ENCODE measurements at regions not wholly inside any gene's neighbourhood (a gene's known extent, or its start where the extent isn't known, plus 50 kb on each side); places are given as distances from the start of the nearest gene placed in this dataset.

DNA sequence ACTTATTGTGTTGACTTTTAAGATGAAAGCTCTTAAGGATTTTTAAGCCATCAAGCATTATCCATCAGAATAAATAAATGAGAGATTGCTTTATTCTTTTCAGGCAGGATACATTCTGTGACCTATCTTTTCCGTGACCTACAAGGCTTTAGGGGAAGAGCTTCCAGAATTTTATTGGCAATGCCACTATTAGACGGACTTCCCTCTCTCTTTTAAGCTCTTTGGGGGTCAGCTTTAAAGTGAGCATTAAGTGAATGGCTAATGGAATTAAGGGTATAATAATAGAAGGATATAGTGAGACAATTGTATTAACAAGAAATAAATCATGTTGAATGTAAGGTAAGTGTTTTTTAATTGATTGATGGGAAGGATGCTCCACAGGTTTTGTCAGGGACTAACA is 273.7 kb downstream of the GPAT3 start:
- intact Hi-C loops (cut with DNase I): no loop called here
- no peak overlapping the region for H3K27ac ChIP-seq (ENCODE audit: low read depth in 2 of 2, low read length in 2 of 2)
- H3K9ac ChIP-seq (ENCODE audit: low read length in 3 of 3): no peak overlapping the region
- no peaks in the 10 kb centered on the region for H3K9me3 ChIP-seq (ENCODE audit: control insufficient read depth in 2 of 3, insufficient read depth in 1 of 3, low read length in 3 of 3)
- H3K36me3 ChIP-seq (ENCODE audit: control insufficient read depth in 2 of 3, insufficient read depth in 3 of 3, low read length in 3 of 3): no peaks in the 10 kb centered on the region
- no peak for DNase-seq
- no peak overlapping the region for H3K4me3 ChIP-seq (ENCODE audit: low read length in 3 of 3)
- TF ChIP-seq, protein P1, sequence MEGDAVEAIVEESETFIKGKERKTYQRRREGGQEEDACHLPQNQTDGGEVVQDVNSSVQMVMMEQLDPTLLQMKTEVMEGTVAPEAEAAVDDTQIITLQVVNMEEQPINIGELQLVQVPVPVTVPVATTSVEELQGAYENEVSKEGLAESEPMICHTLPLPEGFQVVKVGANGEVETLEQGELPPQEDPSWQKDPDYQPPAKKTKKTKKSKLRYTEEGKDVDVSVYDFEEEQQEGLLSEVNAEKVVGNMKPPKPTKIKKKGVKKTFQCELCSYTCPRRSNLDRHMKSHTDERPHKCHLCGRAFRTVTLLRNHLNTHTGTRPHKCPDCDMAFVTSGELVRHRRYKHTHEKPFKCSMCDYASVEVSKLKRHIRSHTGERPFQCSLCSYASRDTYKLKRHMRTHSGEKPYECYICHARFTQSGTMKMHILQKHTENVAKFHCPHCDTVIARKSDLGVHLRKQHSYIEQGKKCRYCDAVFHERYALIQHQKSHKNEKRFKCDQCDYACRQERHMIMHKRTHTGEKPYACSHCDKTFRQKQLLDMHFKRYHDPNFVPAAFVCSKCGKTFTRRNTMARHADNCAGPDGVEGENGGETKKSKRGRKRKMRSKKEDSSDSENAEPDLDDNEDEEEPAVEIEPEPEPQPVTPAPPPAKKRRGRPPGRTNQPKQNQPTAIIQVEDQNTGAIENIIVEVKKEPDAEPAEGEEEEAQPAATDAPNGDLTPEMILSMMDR (IDR thresholded peaks at IDR 0.05; ENCODE audit: borderline replicate concordance, extremely low read depth, insufficient read depth): no peak
- no peak for FAIRE-seq
- no peaks in the 10 kb centered on the region for H3K4me1 ChIP-seq (ENCODE audit: control insufficient read depth in 2 of 3, insufficient read depth in 2 of 3, low read depth in 1 of 3, low read length in 3 of 3)
- no peaks in the 10 kb centered on the region for H3K27me3 ChIP-seq (ENCODE audit: control insufficient read depth, insufficient read depth, low read length)

DNA sequence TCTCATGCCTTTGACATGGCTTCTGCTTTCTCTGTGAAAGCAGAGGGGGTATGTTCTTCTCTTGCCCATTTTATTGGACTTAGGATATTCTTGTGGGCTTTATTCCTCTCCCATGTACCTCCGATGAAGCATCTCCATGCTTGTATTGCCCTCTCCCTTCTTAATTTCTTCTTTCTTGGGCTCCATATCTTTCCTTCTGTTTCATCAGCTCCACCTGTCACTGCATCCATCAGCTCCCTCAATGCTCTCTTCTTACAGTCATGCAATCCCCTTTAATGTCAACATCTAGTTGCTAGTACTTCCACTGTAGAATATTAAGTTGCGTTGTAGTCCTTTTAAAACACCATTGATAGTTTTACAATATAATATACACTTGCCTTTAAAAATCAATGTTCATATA is 257.6 kb downstream of the GPAT3 start:
- FAIRE-seq: no peak
- TF ChIP-seq, protein P1 (IDR thresholded peaks at IDR 0.05; ENCODE audit: borderline replicate concordance, extremely low read depth, insufficient read depth): no peak
- H3K36me3 ChIP-seq (ENCODE audit: control insufficient read depth in 2 of 3, insufficient read depth in 3 of 3, low read length in 3 of 3): no peaks in the 10 kb centered on the region
- H3K9me3 ChIP-seq (ENCODE audit: control insufficient read depth in 2 of 3, insufficient read depth in 1 of 3, low read length in 3 of 3): no peaks in the 10 kb centered on the region
- no peak overlapping the region for H3K4me3 ChIP-seq (ENCODE audit: low read length in 3 of 3)
- no peak overlapping the region for H3K27ac ChIP-seq (ENCODE audit: low read depth in 2 of 2, low read length in 2 of 2)
- DNase-seq: no peak
- H3K4me1 ChIP-seq (ENCODE audit: control insufficient read depth in 2 of 3, insufficient read depth in 2 of 3, low read depth in 1 of 3, low read length in 3 of 3): no peaks in the 10 kb centered on the region
- intact Hi-C loops (cut with DNase I): no loop called here
- no peak overlapping the region for H3K9ac ChIP-seq (ENCODE audit: low read length in 3 of 3)
- no peaks in the 10 kb centered on the region for H3K27me3 ChIP-seq (ENCODE audit: control insufficient read depth, insufficient read depth, low read length)

DNA sequence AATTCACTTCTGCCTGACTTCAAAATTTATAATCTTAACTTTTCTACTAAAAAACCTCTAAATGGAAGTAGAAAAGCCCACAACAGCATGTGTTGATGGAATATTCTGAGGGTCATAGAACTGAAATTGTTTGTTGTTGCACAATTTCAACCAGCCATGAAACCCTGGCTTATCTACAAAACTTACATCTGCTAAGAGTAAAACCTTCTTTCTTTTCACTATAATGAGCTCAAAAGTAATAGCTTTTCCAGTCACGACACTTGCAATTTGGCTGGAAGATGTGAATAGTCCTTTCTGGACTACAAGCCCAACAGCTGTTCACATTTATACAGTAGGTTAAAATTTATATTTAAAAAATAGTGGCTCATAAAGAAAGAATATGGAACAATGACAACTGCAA is 250.0 kb downstream of the GPAT3 start:
- DNase-seq (no peak), FAIRE-seq (no peak)
- Histone ChIP-seq H3K9ac (ENCODE audit: low read length in 3 of 3) (no peak overlapping the region), H3K4me1 (ENCODE audit: control insufficient read depth in 2 of 3, insufficient read depth in 2 of 3, low read depth in 1 of 3, low read length in 3 of 3) (no peaks in the 10 kb centered on the region), H3K36me3 (ENCODE audit: control insufficient read depth in 2 of 3, insufficient read depth in 3 of 3, low read length in 3 of 3) (no peaks in the 10 kb centered on the region), H3K9me3 (ENCODE audit: control insufficient read depth in 2 of 3, insufficient read depth in 1 of 3, low read length in 3 of 3) (no peaks in the 10 kb centered on the region), H3K27me3 (ENCODE audit: control insufficient read depth, insufficient read depth, low read length) (no peaks in the 10 kb centered on the region), H3K4me3 (ENCODE audit: low read length in 3 of 3) (no peak overlapping the region), H3K27ac (ENCODE audit: low read depth in 2 of 2, low read length in 2 of 2) (no peak overlapping the region)
- intact Hi-C loops (cut with DNase I): no loop called here
- TF ChIP-seq, protein P1 (IDR thresholded peaks at IDR 0.05; ENCODE audit: borderline replicate concordance, extremely low read depth, insufficient read depth): no peak

DNA sequence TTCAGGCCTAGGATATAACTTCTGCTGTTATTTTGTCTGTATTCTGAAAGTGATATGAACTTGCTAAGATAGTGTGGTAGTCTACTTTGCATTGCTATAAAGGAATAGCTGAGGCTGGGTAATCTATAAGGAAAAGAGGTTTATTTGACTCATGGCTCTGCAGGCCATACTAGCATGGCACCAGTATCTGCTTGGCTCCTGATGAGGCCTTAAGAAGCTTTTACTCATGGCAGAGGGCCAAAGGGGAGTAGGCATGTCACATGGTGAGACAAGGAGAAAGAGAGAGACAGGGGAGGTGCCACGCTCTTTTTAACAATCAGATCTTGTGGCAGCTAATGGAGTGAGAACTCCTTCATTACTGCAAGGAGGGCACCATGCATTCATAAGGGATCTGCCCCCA is 247.3 kb downstream of the GPAT3 start:
- Histone ChIP-seq H3K27me3 (ENCODE audit: control insufficient read depth, insufficient read depth, low read length) (no peaks in the 10 kb centered on the region), H3K27ac (ENCODE audit: low read depth in 2 of 2, low read length in 2 of 2) (no peak overlapping the region), H3K36me3 (ENCODE audit: control insufficient read depth in 2 of 3, insufficient read depth in 3 of 3, low read length in 3 of 3) (no peaks in the 10 kb centered on the region), H3K9ac (ENCODE audit: low read length in 3 of 3) (no peak overlapping the region), H3K4me1 (ENCODE audit: control insufficient read depth in 2 of 3, insufficient read depth in 2 of 3, low read depth in 1 of 3, low read length in 3 of 3) (no peaks in the 10 kb centered on the region), H3K9me3 (ENCODE audit: control insufficient read depth in 2 of 3, insufficient read depth in 1 of 3, low read length in 3 of 3) (no peaks in the 10 kb centered on the region), H3K4me3 (ENCODE audit: low read length in 3 of 3) (no peak overlapping the region)
- DNase-seq (no peak), FAIRE-seq (no peak)
- TF ChIP-seq, protein P1 (IDR thresholded peaks at IDR 0.05; ENCODE audit: borderline replicate concordance, extremely low read depth, insufficient read depth): no peak
- intact Hi-C loops (cut with DNase I): no loop called here
